GM23248 (cell line): ENCODE measurements at regions not wholly inside any gene's neighbourhood (a gene's known extent, or its start where the extent isn't known, plus 50 kb on each side); places are given as distances from the start of the nearest gene placed in this dataset.

ENCODE experiments used
- EZH2 ChIP-seq: fragments of 200-600 bp; sonication (generic); IDR thresholded peaks from 2 replicates; pipeline ENCODE4 v1.6.1; 2018; ENCODE audit warnings: antibody characterized with exemption, mild to moderate bottlenecking; ENCODE audit not compliant: insufficient read depth, poor library complexity, severe bottlenecking
- EZH2phosphoT487 ChIP-seq: fragments of 200-600 bp; sonication (generic); IDR thresholded peaks from 2 replicates; pipeline ENCODE4 v1.6.1; 2018; ENCODE audit warnings: antibody characterized with exemption, moderate library complexity, mild to moderate bottlenecking, low read depth; ENCODE audit not compliant: insufficient read depth

DNA sequence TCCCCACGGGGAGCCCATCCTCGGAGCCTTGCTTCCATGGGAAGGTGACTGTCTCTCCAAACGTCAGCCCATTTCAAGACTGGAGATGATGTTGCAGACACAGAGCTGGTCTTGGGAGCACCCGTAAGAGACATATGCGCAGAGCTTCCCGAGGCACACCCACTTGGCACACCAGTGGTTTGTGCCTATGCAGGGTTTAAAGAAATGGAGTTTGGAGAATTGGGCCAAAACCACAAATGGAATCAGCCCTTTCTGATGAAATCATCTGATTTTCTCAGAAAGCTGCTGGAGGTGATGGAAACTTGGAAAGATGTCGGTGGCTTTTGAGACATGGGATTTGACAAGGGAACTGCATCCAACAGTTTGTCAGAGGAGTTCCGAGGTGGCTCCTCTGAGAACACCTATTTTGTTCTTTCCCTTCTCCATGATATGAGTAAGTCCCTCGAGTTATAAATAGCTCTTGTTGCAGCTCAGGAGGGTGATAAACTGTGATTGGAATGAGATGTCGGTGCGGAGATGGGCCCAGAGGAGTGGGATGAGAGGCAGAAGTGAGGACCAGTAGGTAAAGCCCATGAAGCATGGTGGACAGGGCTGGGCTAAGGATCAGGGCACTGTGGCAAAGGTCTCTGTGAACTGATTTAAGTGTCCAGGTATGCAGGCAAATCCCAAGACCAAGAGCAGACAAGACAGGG, 225.7 kb downstream of the ACKR3 start:
- no peak for TF ChIP-seq EZH2
- TF ChIP-seq EZH2phosphoT487: no peak
